Endothelial cell of umbilical vein (primary cell): ENCODE measurements at regions not wholly inside any gene's neighbourhood (a gene's known extent, or its start where the extent isn't known, plus 50 kb on each side); places are given as distances from the start of the nearest gene placed in this dataset.
A peak's percentile ranks its signal among the peaks of the same experiment; 100 is the strongest.

Experiments used
- BruUV-seq: library from RNA; stranded (reverse); fragments of 400-500 nt; replicated peaks from 2 replicates; lab custom pipeline; 2021; lab: Mats Ljungman, UMichigan
- CTCF ChIA-PET: fragments of 300-600, 350-600 bp; sonication (Branson Sonifier 250); formaldehyde crosslinking; loops from one replicate; lab custom pipeline; 2021; ENCODE audit warnings: antibody characterized with exemption, inconsistent platforms; lab: Charles Lee
- POLR2A ChIA-PET: fragments of 300-600, 350-600 bp; sonication (Branson Sonifier 250); formaldehyde crosslinking; loops from one replicate; lab custom pipeline; 2021; ENCODE audit warnings: antibody characterized with exemption, inconsistent platforms; lab: Charles Lee
- DNase-seq: peaks from one replicate; pipeline ENCODE4 v3.0.0-alpha.2; 2011; ENCODE audit warnings: low read depth, low spot score
- FAIRE-seq: peaks from 2 replicates; lab custom pipeline; 2011; peaks lifted over from hg19 to GRCh38; lab: Jason Lieb, UNC
- H2AFZ ChIP-seq: 2 replicates; pipeline ENCODE4 v1.6.0; 2012; ENCODE audit warnings: low read depth, low read length, control low read depth, inconsistent platforms
- H3K27ac ChIP-seq: 2 replicates; pipeline ENCODE4 v1.5.1; 2011; ENCODE audit warnings: low read depth, mild to moderate bottlenecking, control low read depth, low read length, moderate library complexity; ENCODE audit not compliant: insufficient read depth
- H3K27me3 ChIP-seq, 2 experiments: 2 replicates each; pipeline versions ENCODE4 v1.6.0 to v1.6.1; 2011; ENCODE audit warnings: low read length in 2 of 2, mixed read lengths in 1 of 2; ENCODE audit not compliant: control insufficient read depth in 2 of 2, insufficient read depth in 2 of 2
- H3K36me3 ChIP-seq, 2 experiments: 2 replicates in 1 of 2; 3 replicates in 1 of 2; pipeline ENCODE4 v1.5.1; 2011; ENCODE audit warnings: low read length in 2 of 2, mild to moderate bottlenecking in 1 of 2, moderate library complexity in 1 of 2; ENCODE audit not compliant: control insufficient read depth in 2 of 2, insufficient read depth in 2 of 2; ENCODE audit errors: extremely low read depth in 1 of 2
- H3K4me1 ChIP-seq: 3 replicates; pipeline ENCODE4 v1.5.1; 2011; ENCODE audit warnings: mild to moderate bottlenecking, low read length; ENCODE audit not compliant: control insufficient read depth, insufficient read depth; ENCODE audit errors: extremely low read depth
- H3K4me2 ChIP-seq: 2 replicates; pipeline ENCODE4 v1.6.1; 2011; ENCODE audit warnings: low read length, control low read depth, mixed read lengths; ENCODE audit not compliant: insufficient read depth
- H3K4me3 ChIP-seq, 3 experiments: fragments of 200-600 bp in 1 of 3; sonication (generic), shearing (Covaris generic) in 1 of 3; replicated peaks in 1 of 3; 2 replicates each; pipeline ENCODE4 v1.5.1; 2011 to 2016; ENCODE audit warnings: control low read depth in 3 of 3, low read length in 3 of 3, mild to moderate bottlenecking in 2 of 3, inconsistent platforms in 1 of 3, low read depth in 1 of 3, moderate library complexity in 1 of 3; ENCODE audit not compliant: insufficient read depth in 1 of 3
- H3K79me2 ChIP-seq: 2 replicates; pipeline ENCODE4 v1.6.0; 2012; ENCODE audit warnings: low read length, inconsistent platforms; ENCODE audit not compliant: control insufficient read depth, insufficient read depth
- H3K9ac ChIP-seq: replicated peaks from 2 replicates; pipeline ENCODE3; 2011; ENCODE audit warnings: low read length, control low read depth; ENCODE audit not compliant: insufficient read depth; ENCODE audit errors: extremely low read depth
- H3K9me1 ChIP-seq: replicated peaks from 3 replicates; pipeline ENCODE4 v1.6.0; 2011; ENCODE audit warnings: mild to moderate bottlenecking, low read length; ENCODE audit not compliant: control insufficient read depth, insufficient read depth; ENCODE audit errors: extremely low read depth
- H3K9me3 ChIP-seq: replicated peaks from 2 replicates; pipeline ENCODE4 v1.5.1; 2012; ENCODE audit warnings: low read length, inconsistent platforms; ENCODE audit not compliant: control insufficient read depth, insufficient read depth
- H4K20me1 ChIP-seq: replicated peaks from 2 replicates; pipeline ENCODE3; 2011; ENCODE audit warnings: mild to moderate bottlenecking, low read length; ENCODE audit not compliant: control insufficient read depth, insufficient read depth; ENCODE audit errors: extremely low read depth
- CTCF ChIP-seq, 2 donors: IDR thresholded peaks; 1 replicate in 1 of 2; 2 replicates in 1 of 2; pipeline ENCODE4 v1.5.1; 2011; ENCODE audit warnings: low read length in 2 of 2, mild to moderate bottlenecking in 2 of 2, moderate library complexity in 2 of 2, control low read depth in 1 of 2, inconsistent platforms in 1 of 2, low read depth in 1 of 2; ENCODE audit not compliant: insufficient read depth in 1 of 2; ENCODE audit errors: extremely low read depth in 1 of 2
- EZH2 ChIP-seq: IDR thresholded peaks from 2 replicates; pipeline ENCODE4 v1.6.1; 2012; ENCODE audit warnings: borderline replicate concordance, low read depth, mild to moderate bottlenecking, moderate library complexity, low read length, inconsistent platforms; ENCODE audit not compliant: severe bottlenecking
- FOS ChIP-seq: IDR thresholded peaks from 2 replicates; pipeline ENCODE4 v1.6.1; 2011; ENCODE audit warnings: mild to moderate bottlenecking, low read length, moderate library complexity, borderline replicate concordance; ENCODE audit not compliant: insufficient read depth
- GATA2 ChIP-seq: IDR thresholded peaks from 2 replicates; pipeline ENCODE4 v1.7.0; 2011; ENCODE audit warnings: low read depth, mild to moderate bottlenecking, moderate library complexity, mixed read lengths, low read length; ENCODE audit not compliant: insufficient read length, insufficient read depth
- JUN ChIP-seq: IDR thresholded peaks from 2 replicates; pipeline ENCODE4 v1.6.1; 2011; ENCODE audit warnings: borderline replicate concordance, low read depth; ENCODE audit not compliant: insufficient read length, insufficient read depth
- MYC ChIP-seq: IDR thresholded peaks from one replicate; pipeline ENCODE4 v1.6.1; 2011; ENCODE audit warnings: mild to moderate bottlenecking, low read depth, low read length
- POLR2A ChIP-seq: IDR thresholded peaks from 2 replicates; pipeline ENCODE4 v1.6.1; 2012; ENCODE audit warnings: low read depth, mild to moderate bottlenecking, control low read depth, low read length
- POLR2AphosphoS5 ChIP-seq: IDR thresholded peaks from 2 replicates; pipeline ENCODE4 v1.6.1; 2012; ENCODE audit warnings: low read depth, mild to moderate bottlenecking, control low read depth, low read length, moderate library complexity; ENCODE audit not compliant: insufficient read depth
- dilution Hi-C: fragments of 300-500 bp; cut with MboI; formaldehyde crosslinking; loops from one replicate; pipeline ENCODE4 v1.15.0; 2019; ENCODE audit warnings: low sequenced_read_pairs; ENCODE audit not compliant: extremely low pct_ligation_motif_present
- intact Hi-C: fragments of 100-400 bp; cut with micrococcal nuclease; formaldehyde crosslinking; loops from one replicate; pipeline ENCODE4 v1.10.0; 2022
- TF ChIP-seq, protein P1 (sequence below): IDR thresholded peaks from 2 replicates; pipeline ENCODE4 v1.6.1; 2011; ENCODE audit not compliant: insufficient read depth, insufficient read length

DNA sequence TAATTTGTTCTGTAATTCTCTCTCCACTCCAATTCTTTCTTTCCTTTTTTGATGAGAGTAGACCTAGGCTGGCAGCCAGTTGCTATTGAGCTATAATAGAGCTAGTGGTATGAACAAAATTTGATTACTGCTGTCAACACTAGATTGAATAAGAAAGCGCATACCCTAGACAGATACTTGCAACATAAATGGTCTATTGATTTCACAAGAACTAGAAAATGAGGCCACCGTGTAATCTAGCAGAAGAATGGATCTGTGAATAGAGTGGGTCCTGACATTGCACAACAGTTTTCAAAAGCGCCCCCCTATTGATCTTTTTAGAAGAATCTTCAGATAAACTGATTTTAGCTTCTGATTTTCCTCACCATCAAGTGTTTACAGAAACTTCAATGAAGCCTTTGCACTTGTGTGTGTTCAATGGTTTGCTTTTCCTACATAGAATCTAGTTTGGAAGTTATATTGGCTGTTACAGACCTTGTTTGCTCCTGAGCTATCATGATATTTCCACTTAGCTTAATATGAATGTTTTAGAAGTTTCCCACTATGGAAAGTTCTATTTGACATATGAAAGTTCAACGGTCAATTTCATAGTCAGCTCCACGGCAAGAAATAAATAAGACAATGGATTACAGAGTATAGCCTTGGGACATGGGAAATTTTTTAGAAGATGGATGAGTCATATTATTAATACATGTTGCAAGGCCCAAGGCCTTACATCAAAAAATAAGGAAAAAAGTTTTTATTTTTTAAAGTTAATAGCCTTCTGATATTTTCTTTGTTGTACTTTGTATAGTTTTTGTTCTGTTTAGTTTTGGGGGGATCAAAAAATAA lies 55.6 kb downstream of the UTRN start:
- intact Hi-C loops, result no loop called here
- FAIRE-seq, result no peak
- no peak overlapping the region for H3K27ac ChIP-seq
- CTCF ChIA-PET, result interaction anchor here (1.0 kb wide), 1 partner anchor 141 kb away, joined by 4 read pairs; no protein-coding TSS in a partner anchor
- no peak overlapping the region for H3K9ac ChIP-seq
- H3K79me2 ChIP-seq, result peaks cover 64% of the 10 kb centered on the region
- peaks cover 42% of the 10 kb centered on the region for H3K4me1 ChIP-seq
- dilution Hi-C loops, result no loop called here
- H3K27me3 ChIP-seq, result no peaks in the 10 kb centered on the region
- H4K20me1 ChIP-seq, result no peaks in the 10 kb centered on the region
- no peaks in the 10 kb centered on the region for H3K9me1 ChIP-seq
- H3K4me3 ChIP-seq, result no peak overlapping the region
- BruUV-seq, result no TSS peak
- H3K4me2 ChIP-seq, result no peak overlapping the region
- H2AFZ ChIP-seq, result no peak overlapping the region
- H3K36me3 ChIP-seq, result no peaks in the 10 kb centered on the region
- TF ChIP-seq, protein P1, sequence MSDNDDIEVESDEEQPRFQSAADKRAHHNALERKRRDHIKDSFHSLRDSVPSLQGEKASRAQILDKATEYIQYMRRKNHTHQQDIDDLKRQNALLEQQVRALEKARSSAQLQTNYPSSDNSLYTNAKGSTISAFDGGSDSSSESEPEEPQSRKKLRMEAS, result no peak
- TF ChIP-seq FOS (peak; percentile 59), JUN (peak; percentile 34), POLR2A (no peak)
- no peaks in the 10 kb centered on the region for H3K9me3 ChIP-seq
- DNase-seq, result peak; percentile 65
- POLR2A ChIA-PET, result no interaction called here

DNA sequence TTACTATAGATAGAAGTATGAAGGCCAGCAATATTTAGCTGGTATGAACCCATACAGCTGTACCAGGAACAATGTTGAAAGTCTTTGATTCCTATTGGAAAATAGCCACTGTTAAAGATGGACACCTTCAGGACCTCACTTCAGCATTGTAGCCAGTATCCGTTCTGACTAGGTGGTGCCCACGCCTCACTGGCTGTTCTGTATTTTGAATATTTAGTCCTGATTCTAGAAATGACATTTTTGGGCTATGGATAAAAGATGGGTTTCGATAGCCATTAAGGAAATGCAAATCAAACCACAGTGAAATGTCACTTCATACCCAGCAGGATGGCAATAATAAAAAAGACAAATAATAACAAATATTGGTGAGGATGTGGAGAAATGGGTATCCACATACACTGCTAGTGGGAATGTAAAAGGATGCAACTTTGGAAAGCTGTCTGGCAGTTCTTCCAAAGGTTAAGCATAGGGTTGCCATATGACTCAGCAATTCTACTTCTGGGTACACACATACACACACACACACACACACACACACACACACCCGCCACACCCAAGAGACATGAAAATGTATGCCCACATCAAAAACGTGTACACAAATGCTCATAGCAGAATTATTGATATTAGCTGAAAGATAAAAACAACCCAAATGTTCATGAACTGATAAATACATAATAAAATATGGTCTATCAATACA lies 56.8 kb downstream of the UTRN start:
- CTCF ChIA-PET, result interaction anchor here (1.2 kb wide), 1 partner anchor 767 kb away, joined by 3 read pairs; no protein-coding TSS in a partner anchor
- H3K79me2 ChIP-seq, result peaks cover 61% of the 10 kb centered on the region
- no peak overlapping the region for H2AFZ ChIP-seq

More for the DNA sequence above, 56.8 kb downstream of the UTRN start:
- POLR2A ChIA-PET, result no interaction called here
- no TSS peak for BruUV-seq
- Histone ChIP-seq H3K36me3 (no peaks in the 10 kb centered on the region), H3K9me3 (no peaks in the 10 kb centered on the region), H4K20me1 (no peaks in the 10 kb centered on the region), H3K27me3 (no peaks in the 10 kb centered on the region), H3K4me1 (peaks cover 52% of the 10 kb centered on the region), H3K27ac (no peak overlapping the region), H3K9me1 (no peaks in the 10 kb centered on the region), H3K4me3 (no peak overlapping the region), H3K9ac (no peak overlapping the region), H3K4me2 (no peak overlapping the region)
- dilution Hi-C loops (no loop called here), intact Hi-C loops (no loop called here)
- FAIRE-seq (no peak), DNase-seq (no peak)
- TF ChIP-seq CTCF (IDR thresholded peaks at IDR 0.05; ENCODE audit: extremely low read depth in 1 of 2, insufficient read depth in 1 of 2, low read depth in 1 of 2, low read length in 2 of 2) (no peak), POLR2AphosphoS5 (no peak), EZH2 (no peak), GATA2 (no peak), JUN (no peak), POLR2A (no peak), FOS (no peak), MYC (no peak)
- TF ChIP-seq, protein P1, result no peak
